Panc1 (cell line): ENCODE measurements at regions not wholly inside any gene's neighbourhood (a gene's known extent, or its start where the extent isn't known, plus 50 kb on each side); places are given as distances from the start of the nearest gene placed in this dataset.

Experiments used
- ATAC-seq: fragments of 200-7000 bp; cut with Tn5 transposase; 2 replicates; pipeline ENCODE4 v1.9.1; 2020; ENCODE audit warnings: mild to moderate bottlenecking, moderate library complexity
- BruUV-seq: library from RNA; stranded (reverse); fragments of 400-500 nt; replicated peaks from 2 replicates; lab custom pipeline; 2021; lab: Mats Ljungman, UMichigan
- CTCF ChIA-PET: fragments of 300-600 bp; sonication (Branson Sonifier 250); formaldehyde crosslinking; loops from one replicate; lab custom pipeline; 2022; ENCODE audit warnings: antibody characterized with exemption; lab: Charles Lee
- POLR2A ChIA-PET: fragments of 300-600 bp; sonication (Branson Sonifier 250); formaldehyde crosslinking; loops from one replicate; lab custom pipeline; 2022; ENCODE audit warnings: antibody characterized with exemption; lab: Charles Lee
- DNase-seq: peaks from one replicate; pipeline ENCODE4 v3.0.0-alpha.2; 2010; ENCODE audit warnings: low read depth, low spot score
- H3K27ac ChIP-seq: 2 replicates; pipeline ENCODE4 v1.5.1; 2011; ENCODE audit warnings: mild to moderate bottlenecking, low read length, inconsistent platforms
- H3K27me3 ChIP-seq: fragments of 200-500 bp; sonication (Bioruptor generic); 2 replicates; pipeline ENCODE4 v1.6.0; 2014; ENCODE audit warnings: low read length, inconsistent platforms; ENCODE audit not compliant: control insufficient read depth, insufficient read depth
- H3K36me3 ChIP-seq: fragments of 200-500 bp; sonication (Bioruptor generic); 2 replicates; pipeline ENCODE4 v1.5.1; 2014; ENCODE audit warnings: inconsistent platforms, mild to moderate bottlenecking, low read length, moderate library complexity; ENCODE audit not compliant: control insufficient read depth, insufficient read depth
- H3K4me1 ChIP-seq: 2 replicates; pipeline ENCODE4 v1.5.1; 2011; ENCODE audit warnings: inconsistent platforms, mild to moderate bottlenecking, low read length, moderate library complexity; ENCODE audit not compliant: control insufficient read depth, insufficient read depth
- H3K4me3 ChIP-seq, 2 experiments: 2 replicates each; pipeline ENCODE4 v1.5.1; 2011 to 2012; ENCODE audit warnings: low read depth in 2 of 2, low read length in 2 of 2, mild to moderate bottlenecking in 2 of 2, inconsistent platforms in 1 of 2, moderate library complexity in 1 of 2
- H3K9me3 ChIP-seq: fragments of 200-500 bp; sonication (Bioruptor generic); 2 replicates; pipeline ENCODE4 v1.5.1; 2014; ENCODE audit warnings: low read depth, mild to moderate bottlenecking, inconsistent platforms, low read length, moderate library complexity; ENCODE audit not compliant: control insufficient read depth, insufficient read depth
- CTCF ChIP-seq: fragments of 450-650 bp; IDR thresholded peaks from 2 replicates; pipeline ENCODE4 v1.5.1; 2017; ENCODE audit warnings: mild to moderate bottlenecking
- POLR2AphosphoS5 ChIP-seq: IDR thresholded peaks from 2 replicates; pipeline ENCODE4 v1.6.1; 2012; ENCODE audit warnings: mild to moderate bottlenecking, low read depth, low read length, moderate library complexity
- REST ChIP-seq, 2 experiments: IDR thresholded peaks; 2 replicates each; pipeline ENCODE4 v1.6.1; 2011 to 2012; ENCODE audit warnings: low read depth in 2 of 2, control low read depth in 1 of 2, low read length in 1 of 2, mild to moderate bottlenecking in 1 of 2, moderate library complexity in 1 of 2; ENCODE audit not compliant: insufficient read depth in 1 of 2
- SIN3A ChIP-seq: IDR thresholded peaks from 2 replicates; pipeline ENCODE4 v1.6.1; 2012; ENCODE audit warnings: low read depth, mild to moderate bottlenecking, low read length, moderate library complexity, borderline replicate concordance; ENCODE audit not compliant: insufficient read depth
- TCF7L2 ChIP-seq: IDR thresholded peaks from 2 replicates; pipeline ENCODE4 v1.6.1; 2011; ENCODE audit warnings: mild to moderate bottlenecking, low read depth, low read length, inconsistent platforms
- in situ Hi-C: cut with HindIII; loops from 2 replicates; pipeline ENCODE4 v1.10.0; 2016; ENCODE audit warnings: low sequenced_read_pairs, low pct_unique_long_range_greater_than_20kb
- intact Hi-C: fragments of 100-400 bp; cut with micrococcal nuclease; formaldehyde crosslinking; loops from one replicate; pipeline ENCODE4 v1.10.0; 2022; ENCODE audit not compliant: unreplicated experiment

GRCh38 chr3:159775372-159775961 is 213.2 kb upstream of the IL12A start:
- DNase-seq (no peak), ATAC-seq (peak; percentile 68)
- Histone ChIP-seq H3K9me3 (no peaks in the 10 kb centered on the region), H3K4me1 (no peaks in the 10 kb centered on the region; the same call in 1 of the 2 replicates), H3K4me3 (no peak overlapping the region), H3K36me3 (no peaks in the 10 kb centered on the region), H3K27ac (no peak overlapping the region), H3K27me3 (no peaks in the 10 kb centered on the region)
- BruUV-seq: no TSS peak
- in situ Hi-C loops: no loop called here
- TF ChIP-seq CTCF (no peak), POLR2AphosphoS5 (no peak), TCF7L2 (no peak), SIN3A (no peak), REST (IDR thresholded peaks at IDR 0.05; ENCODE audit: insufficient read depth in 1 of 2, low read depth in 2 of 2, low read length in 1 of 2) (no peak)
- ChIA-PET CTCF (no interaction called here), POLR2A (interaction anchor here (0.9 kb wide), 1 partner anchor 161 kb away, joined by 5 read pairs; no protein-coding TSS in a partner anchor)
- intact Hi-C loops: no loop called here

- H3K27me3 ChIP-seq: no peaks in the 10 kb centered on the region
- no peak overlapping the region for H3K4me3 ChIP-seq
- CTCF ChIA-PET: no interaction called here
- POLR2A ChIA-PET: no interaction called here
- no peaks in the 10 kb centered on the region for H3K36me3 ChIP-seq
- no peaks in the 10 kb centered on the region for H3K9me3 ChIP-seq
- H3K27ac ChIP-seq: no peak overlapping the region
- intact Hi-C loops: no loop called here
- TF ChIP-seq REST (IDR thresholded peaks at IDR 0.05; ENCODE audit: insufficient read depth in 1 of 2, low read depth in 2 of 2, low read length in 1 of 2) (no peak), CTCF (no peak), TCF7L2 (no peak), SIN3A (no peak), POLR2AphosphoS5 (no peak)
- in situ Hi-C loops: no loop called here
- no peaks in the 10 kb centered on the region; the same call in 1 of the 2 replicates for H3K4me1 ChIP-seq
- no peak for DNase-seq
- ATAC-seq: no peak
- BruUV-seq: no TSS peak
Observed at GRCh38 chr3:159776779-159777178, 211.9 kb upstream of the IL12A start.
